Peyer's patch (tissue), 4 donors: ENCODE measurements at regions not wholly inside any gene's neighbourhood (a gene's known extent, or its start where the extent isn't known, plus 50 kb on each side); places are given as distances from the start of the nearest gene placed in this dataset.

Source experiments
- DNase-seq, 3 donors: peaks; one replicate each; pipeline ENCODE4 v3.0.0-alpha.2; 2017 to 2019
- H3K27ac ChIP-seq, 4 donors: fragments of 200-600 bp; sonication (generic); one replicate each; pipeline ENCODE4 v1.5.1; 2016 to 2019
- H3K27me3 ChIP-seq, 2 donors: fragments of 200-600 bp; sonication (generic); one replicate each; pipeline ENCODE4 v1.5.1; 2019
- H3K36me3 ChIP-seq, 3 donors: fragments of 200-600 bp; sonication (generic); one replicate each; pipeline ENCODE4 v1.5.1; 2016 to 2019
- H3K4me1 ChIP-seq, 4 donors: fragments of 200-600 bp; sonication (generic); one replicate each; pipeline ENCODE4 v1.5.1; 2016 to 2019
- H3K4me3 ChIP-seq, 4 donors: fragments of 200-600 bp; sonication (generic); 1 replicate in 3 of 4; 2 replicates in 1 of 4; pipeline ENCODE4 v1.5.1; 2016 to 2019; ENCODE audit warnings: mild to moderate bottlenecking in 1 of 4
- H3K9me3 ChIP-seq, 4 donors: fragments of 200-600 bp; sonication (generic); one replicate each; pipeline ENCODE4 v1.5.1; 2016 to 2019; ENCODE audit warnings: mild to moderate bottlenecking in 1 of 4
- CTCF ChIP-seq, 6 experiments: fragments of 450-650 bp in 4 of 6; fragments of 200-600 bp in 2 of 6; sonication (generic) in 1 of 6; IDR thresholded peaks; one replicate each; pipeline ENCODE4 v1.5.1; 2017 to 2019; ENCODE audit warnings: antibody characterized with exemption in 6 of 6, mild to moderate bottlenecking in 3 of 6, moderate library complexity in 1 of 6
- POLR2A ChIP-seq, 2 donors: fragments of 450-650 bp; IDR thresholded peaks; one replicate each; pipeline ENCODE4 v1.5.1; 2017; ENCODE audit warnings: antibody characterized with exemption in 2 of 2, mild to moderate bottlenecking in 2 of 2, moderate library complexity in 2 of 2

GRCh38 chr1:101100674-101101073, 75.1 kb upstream of the DPH5 start:
- Histone ChIP-seq H3K27ac (no peak overlapping the region), H3K4me3 (no peak overlapping the region)
- TF ChIP-seq CTCF (IDR thresholded peaks at IDR 0.05) = no peak
- TF ChIP-seq POLR2A (IDR thresholded peaks at IDR 0.05) = no peak

GRCh38 chr1:101098907-101099306, 73.3 kb upstream of the DPH5 start:
- no peaks in the 10 kb centered on the region for H3K27me3 ChIP-seq
- no peak for TF ChIP-seq POLR2A (IDR thresholded peaks at IDR 0.05)
- no peak for TF ChIP-seq CTCF (IDR thresholded peaks at IDR 0.05)
- DNase-seq = no peak
- H3K9me3 ChIP-seq = no peaks in the 10 kb centered on the region
- H3K36me3 ChIP-seq = no peaks in the 10 kb centered on the region
- no peak overlapping the region for H3K4me3 ChIP-seq
- no peak overlapping the region for H3K27ac ChIP-seq
- H3K4me1 ChIP-seq = no peaks in the 10 kb centered on the region

More at GRCh38 chr1:101100674-101101073, 75.1 kb upstream of the DPH5 start:
- DNase-seq = no peak
- Histone ChIP-seq H3K4me1 (no peaks in the 10 kb centered on the region), H3K27me3 (no peaks in the 10 kb centered on the region), H3K9me3 (no peaks in the 10 kb centered on the region), H3K36me3 (no peaks in the 10 kb centered on the region)

GRCh38 chr1:101098327-101098726, 72.7 kb upstream of the DPH5 start:
- TF ChIP-seq POLR2A (IDR thresholded peaks at IDR 0.05) (no peak), CTCF (IDR thresholded peaks at IDR 0.05) (no peak)
- Histone ChIP-seq H3K27ac (no peak overlapping the region), H3K27me3 (no peaks in the 10 kb centered on the region), H3K36me3 (no peaks in the 10 kb centered on the region), H3K9me3 (no peaks in the 10 kb centered on the region), H3K4me3 (no peak overlapping the region), H3K4me1 (no peaks in the 10 kb centered on the region)
- no peak for DNase-seq

GRCh38 chr1:101089613-101090338, 64.2 kb upstream of the DPH5 start:
- no peak for TF ChIP-seq POLR2A (IDR thresholded peaks at IDR 0.05)
- no peak for TF ChIP-seq CTCF (IDR thresholded peaks at IDR 0.05)
- Histone ChIP-seq H3K27me3 (no peaks in the 10 kb centered on the region), H3K4me1 (no peaks in the 10 kb centered on the region), H3K27ac (no peak overlapping the region), H3K9me3 (no peaks in the 10 kb centered on the region), H3K36me3 (no peaks in the 10 kb centered on the region), H3K4me3 (no peak overlapping the region)
- DNase-seq = no peak

- Histone ChIP-seq H3K27me3 (no peaks in the 10 kb centered on the region), H3K4me3 (no peak overlapping the region), H3K36me3 (no peaks in the 10 kb centered on the region), H3K4me1 (no peaks in the 10 kb centered on the region), H3K9me3 (no peaks in the 10 kb centered on the region), H3K27ac (no peak overlapping the region)
- TF ChIP-seq POLR2A (IDR thresholded peaks at IDR 0.05) (no peak), CTCF (IDR thresholded peaks at IDR 0.05) (no peak)
- DNase-seq = no peak
Measured at GRCh38 chr1:101088431-101088830, 62.8 kb upstream of the DPH5 start.
